ENCODE measurements at regions not wholly inside any gene's neighbourhood (a gene's known extent, or its start where the extent isn't known, plus 50 kb on each side); places are given as distances from the start of the nearest gene placed in this dataset.

- TF ChIP-seq RAD21 (IDR thresholded peaks at IDR 0.05; ENCODE audit: low read depth) (no peak), CREB1 (IDR thresholded peaks at IDR 0.05; ENCODE audit: low read depth) (no peak), EP300 (IDR thresholded peaks at IDR 0.05; ENCODE audit: borderline replicate concordance) (no peak), NFIC (IDR thresholded peaks at IDR 0.05) (no peak), TEAD4 (IDR thresholded peaks at IDR 0.05) (no peak), TAF1 (IDR thresholded peaks at IDR 0.05; ENCODE audit: low read depth) (no peak), TCF12 (IDR thresholded peaks at IDR 0.05; ENCODE audit: low read depth) (no peak), YY1 (IDR thresholded peaks at IDR 0.05; ENCODE audit: low read depth) (no peak), EGR1 (IDR thresholded peaks at IDR 0.05) (no peak), ZBTB7A (IDR thresholded peaks at IDR 0.05; ENCODE audit: low read depth) (no peak)
- TF ChIP-seq, protein P1, sequence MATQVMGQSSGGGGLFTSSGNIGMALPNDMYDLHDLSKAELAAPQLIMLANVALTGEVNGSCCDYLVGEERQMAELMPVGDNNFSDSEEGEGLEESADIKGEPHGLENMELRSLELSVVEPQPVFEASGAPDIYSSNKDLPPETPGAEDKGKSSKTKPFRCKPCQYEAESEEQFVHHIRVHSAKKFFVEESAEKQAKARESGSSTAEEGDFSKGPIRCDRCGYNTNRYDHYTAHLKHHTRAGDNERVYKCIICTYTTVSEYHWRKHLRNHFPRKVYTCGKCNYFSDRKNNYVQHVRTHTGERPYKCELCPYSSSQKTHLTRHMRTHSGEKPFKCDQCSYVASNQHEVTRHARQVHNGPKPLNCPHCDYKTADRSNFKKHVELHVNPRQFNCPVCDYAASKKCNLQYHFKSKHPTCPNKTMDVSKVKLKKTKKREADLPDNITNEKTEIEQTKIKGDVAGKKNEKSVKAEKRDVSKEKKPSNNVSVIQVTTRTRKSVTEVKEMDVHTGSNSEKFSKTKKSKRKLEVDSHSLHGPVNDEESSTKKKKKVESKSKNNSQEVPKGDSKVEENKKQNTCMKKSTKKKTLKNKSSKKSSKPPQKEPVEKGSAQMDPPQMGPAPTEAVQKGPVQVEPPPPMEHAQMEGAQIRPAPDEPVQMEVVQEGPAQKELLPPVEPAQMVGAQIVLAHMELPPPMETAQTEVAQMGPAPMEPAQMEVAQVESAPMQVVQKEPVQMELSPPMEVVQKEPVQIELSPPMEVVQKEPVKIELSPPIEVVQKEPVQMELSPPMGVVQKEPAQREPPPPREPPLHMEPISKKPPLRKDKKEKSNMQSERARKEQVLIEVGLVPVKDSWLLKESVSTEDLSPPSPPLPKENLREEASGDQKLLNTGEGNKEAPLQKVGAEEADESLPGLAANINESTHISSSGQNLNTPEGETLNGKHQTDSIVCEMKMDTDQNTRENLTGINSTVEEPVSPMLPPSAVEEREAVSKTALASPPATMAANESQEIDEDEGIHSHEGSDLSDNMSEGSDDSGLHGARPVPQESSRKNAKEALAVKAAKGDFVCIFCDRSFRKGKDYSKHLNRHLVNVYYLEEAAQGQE (IDR thresholded peaks at IDR 0.05; ENCODE audit: low read depth), result no peak
Observed at GRCh38 chr12:28079539-28079938, 107.0 kb upstream of the PTHLH start.

All from Ishikawa (cell line).